Body of pancreas (tissue), 4 donors: ENCODE measurements at regions not wholly inside any gene's neighbourhood (a gene's known extent, or its start where the extent isn't known, plus 50 kb on each side); places are given as distances from the start of the nearest gene placed in this dataset.

Experiments
- CTCF ChIP-seq, 7 experiments: fragments of 450-650 bp in 4 of 7; fragments of 200-600 bp in 3 of 7; sonication (generic) in 3 of 7; IDR thresholded peaks; one replicate each; pipeline ENCODE4 v1.5.1; 2016 to 2019; ENCODE audit warnings: antibody characterized with exemption in 7 of 7
- POLR2A ChIP-seq, 3 donors: fragments of 450-650 bp; IDR thresholded peaks; one replicate each; pipeline ENCODE4 v1.6.1; 2016; ENCODE audit warnings: antibody characterized with exemption in 3 of 3, mild to moderate bottlenecking in 2 of 3

DNA sequence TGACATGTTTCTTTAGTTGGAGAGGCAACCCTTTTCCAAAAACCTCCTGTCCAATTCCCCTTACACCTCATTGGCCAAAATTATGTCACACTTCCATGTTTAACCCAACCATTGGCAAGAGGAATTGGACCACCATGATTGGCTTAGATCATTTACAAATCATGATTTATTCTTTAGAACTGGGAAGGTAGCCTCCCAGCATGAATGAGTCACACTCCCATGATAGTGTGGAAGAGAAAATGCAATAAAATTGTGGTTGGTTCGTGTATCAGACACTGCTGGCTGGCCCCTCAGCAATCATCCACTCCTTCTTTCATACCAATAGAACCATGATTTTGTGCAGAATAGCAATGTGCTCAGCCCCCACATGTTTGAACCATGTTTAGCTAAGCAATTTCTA is 156.6 kb upstream of the ACVR2A start:
- TF ChIP-seq CTCF (IDR thresholded peaks at IDR 0.05) (no peak), POLR2A (IDR thresholded peaks at IDR 0.05) (no peak)
